ENCODE measurements at regions not wholly inside any gene's neighbourhood (a gene's known extent, or its start where the extent isn't known, plus 50 kb on each side); places are given as distances from the start of the nearest gene placed in this dataset.
A peak's percentile ranks its signal among the peaks of the same experiment; 100 is the strongest.

DNA sequence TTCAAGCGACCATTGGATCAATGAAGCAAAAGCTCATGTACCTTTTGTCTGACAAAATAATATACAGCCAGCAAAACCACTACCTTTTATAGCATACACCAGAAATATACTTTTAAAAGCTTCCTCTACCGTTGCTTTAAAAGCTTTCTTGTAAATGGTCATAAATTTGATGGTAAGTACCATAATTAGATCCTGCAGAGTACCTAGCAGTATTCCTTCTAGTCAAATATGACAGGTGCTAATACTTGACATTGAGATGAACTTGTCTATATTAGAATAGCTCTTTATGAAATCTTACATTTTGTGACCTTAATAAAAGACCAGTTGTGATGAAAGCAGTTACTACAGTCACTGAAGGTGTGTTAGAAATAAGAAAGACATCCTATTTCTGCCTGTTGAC is 340.5 kb upstream of the ANO3 start:
- Histone ChIP-seq H2AFZ (ENCODE audit: low read length) (peak overlapping the region; percentile 52; the same call in 1 of the 2 replicates), H4K20me1 (ENCODE audit: insufficient read depth, low read length) (no peaks in the 10 kb centered on the region), H3K4me3 (ENCODE audit: low read depth, low read length, poor library complexity, severe bottlenecking) (no peak overlapping the region), H3K4me1 (ENCODE audit: insufficient read depth, low read length, poor library complexity, severe bottlenecking) (peaks cover 8% of the 10 kb centered on the region), H3K79me2 (ENCODE audit: insufficient read depth, low read depth, low read length) (no peaks in the 10 kb centered on the region), H3K9me3 (ENCODE audit: low read length) (no peaks in the 10 kb centered on the region), H3K27ac (ENCODE audit: low read depth, low read length, poor library complexity, severe bottlenecking) (no peak overlapping the region), H3K9me2 (ENCODE audit: insufficient read depth, low read length) (no peaks in the 10 kb centered on the region), H3K36me3 (ENCODE audit: insufficient read depth, low read length) (no peaks in the 10 kb centered on the region), H3K4me2 (ENCODE audit: low read length) (no peak overlapping the region)
- ChIA-PET CTCF (ENCODE audit: unreplicated experiment) (interaction anchor here (1.0 kb wide), 1 partner anchor 9 kb away, joined by 3 read pairs; no protein-coding TSS in a partner anchor), POLR2A (interaction anchor here (0.6 to 2.3 kb wide), 13 partner anchors 9 to 141 kb away, joined by 3 to 7 read pairs (median 3); no protein-coding TSS in a partner anchor)
- no TSS peak for BruUV-seq (replicated peaks)
- TF ChIP-seq, protein P1, sequence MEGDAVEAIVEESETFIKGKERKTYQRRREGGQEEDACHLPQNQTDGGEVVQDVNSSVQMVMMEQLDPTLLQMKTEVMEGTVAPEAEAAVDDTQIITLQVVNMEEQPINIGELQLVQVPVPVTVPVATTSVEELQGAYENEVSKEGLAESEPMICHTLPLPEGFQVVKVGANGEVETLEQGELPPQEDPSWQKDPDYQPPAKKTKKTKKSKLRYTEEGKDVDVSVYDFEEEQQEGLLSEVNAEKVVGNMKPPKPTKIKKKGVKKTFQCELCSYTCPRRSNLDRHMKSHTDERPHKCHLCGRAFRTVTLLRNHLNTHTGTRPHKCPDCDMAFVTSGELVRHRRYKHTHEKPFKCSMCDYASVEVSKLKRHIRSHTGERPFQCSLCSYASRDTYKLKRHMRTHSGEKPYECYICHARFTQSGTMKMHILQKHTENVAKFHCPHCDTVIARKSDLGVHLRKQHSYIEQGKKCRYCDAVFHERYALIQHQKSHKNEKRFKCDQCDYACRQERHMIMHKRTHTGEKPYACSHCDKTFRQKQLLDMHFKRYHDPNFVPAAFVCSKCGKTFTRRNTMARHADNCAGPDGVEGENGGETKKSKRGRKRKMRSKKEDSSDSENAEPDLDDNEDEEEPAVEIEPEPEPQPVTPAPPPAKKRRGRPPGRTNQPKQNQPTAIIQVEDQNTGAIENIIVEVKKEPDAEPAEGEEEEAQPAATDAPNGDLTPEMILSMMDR (conservative IDR thresholded peaks at IDR 0.05; ENCODE audit: low read length): no peak
- TF ChIP-seq EZH2phosphoT487 (IDR thresholded peaks at IDR 0.05; ENCODE audit: borderline replicate concordance, low read depth, low read length): no peak
- DNase-seq (ENCODE audit: low spot score): no peak
- intact Hi-C loops (cut with micrococcal nuclease; ENCODE audit: unreplicated experiment): no loop called here

- no peak overlapping the region for H3K4me2 ChIP-seq (ENCODE audit: low read length)
- DNase-seq (ENCODE audit: low spot score): no peak
- no peak overlapping the region for H3K27ac ChIP-seq (ENCODE audit: low read depth, low read length, poor library complexity, severe bottlenecking)
- BruUV-seq (replicated peaks): no TSS peak
- CTCF ChIA-PET (ENCODE audit: unreplicated experiment): interaction anchor here (0.9 kb wide), 1 partner anchor 26 kb away, joined by 3 read pairs; no protein-coding TSS in a partner anchor
- no peaks in the 10 kb centered on the region for H3K9me3 ChIP-seq (ENCODE audit: low read length)
- TF ChIP-seq, protein P1 (conservative IDR thresholded peaks at IDR 0.05; ENCODE audit: low read length): no peak
- TF ChIP-seq EZH2phosphoT487 (IDR thresholded peaks at IDR 0.05; ENCODE audit: borderline replicate concordance, low read depth, low read length): no peak
- no peak overlapping the region for H3K4me3 ChIP-seq (ENCODE audit: low read depth, low read length, poor library complexity, severe bottlenecking)
- H3K9me2 ChIP-seq (ENCODE audit: insufficient read depth, low read length): no peaks in the 10 kb centered on the region
- no peaks in the 10 kb centered on the region for H4K20me1 ChIP-seq (ENCODE audit: insufficient read depth, low read length)
- intact Hi-C loops (cut with micrococcal nuclease; ENCODE audit: unreplicated experiment): no loop called here
- H3K4me1 ChIP-seq (ENCODE audit: insufficient read depth, low read length, poor library complexity, severe bottlenecking): peaks cover 8% of the 10 kb centered on the region
- no peaks in the 10 kb centered on the region for H3K79me2 ChIP-seq (ENCODE audit: insufficient read depth, low read depth, low read length)
- no peaks in the 10 kb centered on the region for H3K36me3 ChIP-seq (ENCODE audit: insufficient read depth, low read length)
- no peak overlapping the region for H2AFZ ChIP-seq (ENCODE audit: low read length)
- POLR2A ChIA-PET: interaction anchor here (0.6 to 2.1 kb wide), 8 partner anchors 9 to 136 kb away, joined by 3 to 12 read pairs (median 4); no protein-coding TSS in a partner anchor
Measured at GRCh38 chr11:25992294-25992693, 339.6 kb upstream of the ANO3 start.

GRCh38 chr11:25993016-25993415 is 338.9 kb upstream of the ANO3 start:
- Histone ChIP-seq H3K36me3 (ENCODE audit: insufficient read depth, low read length) (no peaks in the 10 kb centered on the region), H4K20me1 (ENCODE audit: insufficient read depth, low read length) (no peaks in the 10 kb centered on the region), H3K4me3 (ENCODE audit: low read depth, low read length, poor library complexity, severe bottlenecking) (no peak overlapping the region), H3K9me2 (ENCODE audit: insufficient read depth, low read length) (no peaks in the 10 kb centered on the region), H3K9me3 (ENCODE audit: low read length) (no peaks in the 10 kb centered on the region), H3K4me2 (ENCODE audit: low read length) (no peak overlapping the region), H3K79me2 (ENCODE audit: insufficient read depth, low read depth, low read length) (no peaks in the 10 kb centered on the region), H3K27ac (ENCODE audit: low read depth, low read length, poor library complexity, severe bottlenecking) (no peak overlapping the region), H2AFZ (ENCODE audit: low read length) (no peak overlapping the region), H3K4me1 (ENCODE audit: insufficient read depth, low read length, poor library complexity, severe bottlenecking) (peaks cover 8% of the 10 kb centered on the region)
- intact Hi-C loops (cut with micrococcal nuclease; ENCODE audit: unreplicated experiment): no loop called here
- TF ChIP-seq EZH2phosphoT487 (IDR thresholded peaks at IDR 0.05; ENCODE audit: borderline replicate concordance, low read depth, low read length): no peak
- TF ChIP-seq, protein P1 (conservative IDR thresholded peaks at IDR 0.05; ENCODE audit: low read length): no peak
- ChIA-PET CTCF (ENCODE audit: unreplicated experiment) (interaction anchor here (0.9 to 1.5 kb wide), 2 partner anchors 10 to 26 kb away, joined by 3 to 5 read pairs; no protein-coding TSS in a partner anchor), POLR2A (interaction anchor here (0.6 to 2.1 kb wide), 11 partner anchors 10 to 135 kb away, joined by 3 to 12 read pairs (median 3); no protein-coding TSS in a partner anchor)
- no TSS peak for BruUV-seq (replicated peaks)
- DNase-seq (ENCODE audit: low spot score): no peak
